ENCODE measurements at regions not wholly inside any gene's neighbourhood (a gene's known extent, or its start where the extent isn't known, plus 50 kb on each side); places are given as distances from the start of the nearest gene placed in this dataset.

GRCh38 chr11:70857894-70858293, 394.5 kb downstream of the SHANK2 start:
- DNase-seq (ENCODE audit: low read depth): no peak
- H3K4me3 ChIP-seq (ENCODE audit: low read depth, low read length): no peak overlapping the region

GRCh38 chr11:70859180-70859579, 393.2 kb downstream of the SHANK2 start:
- H3K4me3 ChIP-seq (ENCODE audit: low read depth, low read length): no peak overlapping the region
- DNase-seq (ENCODE audit: low read depth): no peak
- TF ChIP-seq MYC (IDR thresholded peaks at IDR 0.05; ENCODE audit: low read depth, low read length): no peak

More at GRCh38 chr11:70857894-70858293, 394.5 kb downstream of the SHANK2 start:
- TF ChIP-seq, protein P1, sequence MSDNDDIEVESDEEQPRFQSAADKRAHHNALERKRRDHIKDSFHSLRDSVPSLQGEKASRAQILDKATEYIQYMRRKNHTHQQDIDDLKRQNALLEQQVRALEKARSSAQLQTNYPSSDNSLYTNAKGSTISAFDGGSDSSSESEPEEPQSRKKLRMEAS (IDR thresholded peaks at IDR 0.05; ENCODE audit: low read depth, low read length): no peak
- TF ChIP-seq MYC (IDR thresholded peaks at IDR 0.05; ENCODE audit: low read depth, low read length) (no peak), POLR2A (IDR thresholded peaks at IDR 0.05; ENCODE audit: extremely low read depth, insufficient read length) (no peak)
- TF ChIP-seq, protein P2, sequence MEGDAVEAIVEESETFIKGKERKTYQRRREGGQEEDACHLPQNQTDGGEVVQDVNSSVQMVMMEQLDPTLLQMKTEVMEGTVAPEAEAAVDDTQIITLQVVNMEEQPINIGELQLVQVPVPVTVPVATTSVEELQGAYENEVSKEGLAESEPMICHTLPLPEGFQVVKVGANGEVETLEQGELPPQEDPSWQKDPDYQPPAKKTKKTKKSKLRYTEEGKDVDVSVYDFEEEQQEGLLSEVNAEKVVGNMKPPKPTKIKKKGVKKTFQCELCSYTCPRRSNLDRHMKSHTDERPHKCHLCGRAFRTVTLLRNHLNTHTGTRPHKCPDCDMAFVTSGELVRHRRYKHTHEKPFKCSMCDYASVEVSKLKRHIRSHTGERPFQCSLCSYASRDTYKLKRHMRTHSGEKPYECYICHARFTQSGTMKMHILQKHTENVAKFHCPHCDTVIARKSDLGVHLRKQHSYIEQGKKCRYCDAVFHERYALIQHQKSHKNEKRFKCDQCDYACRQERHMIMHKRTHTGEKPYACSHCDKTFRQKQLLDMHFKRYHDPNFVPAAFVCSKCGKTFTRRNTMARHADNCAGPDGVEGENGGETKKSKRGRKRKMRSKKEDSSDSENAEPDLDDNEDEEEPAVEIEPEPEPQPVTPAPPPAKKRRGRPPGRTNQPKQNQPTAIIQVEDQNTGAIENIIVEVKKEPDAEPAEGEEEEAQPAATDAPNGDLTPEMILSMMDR (IDR thresholded peaks at IDR 0.05; ENCODE audit: low read depth, low read length): no peak

GRCh38 chr11:70860888-70861287, 391.5 kb downstream of the SHANK2 start:
- H3K4me3 ChIP-seq (ENCODE audit: low read depth, low read length): no peak overlapping the region
- no peak for DNase-seq (ENCODE audit: low read depth)
- no peak for TF ChIP-seq POLR2A (IDR thresholded peaks at IDR 0.05; ENCODE audit: extremely low read depth, insufficient read length)
- TF ChIP-seq, protein P1 (IDR thresholded peaks at IDR 0.05; ENCODE audit: low read depth, low read length): no peak

- TF ChIP-seq, protein P1 (IDR thresholded peaks at IDR 0.05; ENCODE audit: low read depth, low read length): no peak
- TF ChIP-seq, protein P2 (IDR thresholded peaks at IDR 0.05; ENCODE audit: low read depth, low read length): no peak
- TF ChIP-seq POLR2A (IDR thresholded peaks at IDR 0.05; ENCODE audit: extremely low read depth, insufficient read length) (no peak), MYC (IDR thresholded peaks at IDR 0.05; ENCODE audit: low read depth, low read length) (no peak)
- H3K4me3 ChIP-seq (ENCODE audit: low read depth, low read length): no peak overlapping the region
- DNase-seq (ENCODE audit: low read depth): no peak
Observed at GRCh38 chr11:70861559-70861958, 390.8 kb downstream of the SHANK2 start.

GRCh38 chr11:70862093-70862492, 390.3 kb downstream of the SHANK2 start:
- DNase-seq (ENCODE audit: low read depth): no peak
- no peak overlapping the region for H3K4me3 ChIP-seq (ENCODE audit: low read depth, low read length)
- TF ChIP-seq, protein P2 (IDR thresholded peaks at IDR 0.05; ENCODE audit: low read depth, low read length): no peak
- TF ChIP-seq POLR2A (IDR thresholded peaks at IDR 0.05; ENCODE audit: extremely low read depth, insufficient read length) (no peak), MYC (IDR thresholded peaks at IDR 0.05; ENCODE audit: low read depth, low read length) (no peak)
- TF ChIP-seq, protein P1 (IDR thresholded peaks at IDR 0.05; ENCODE audit: low read depth, low read length): no peak

DNA sequence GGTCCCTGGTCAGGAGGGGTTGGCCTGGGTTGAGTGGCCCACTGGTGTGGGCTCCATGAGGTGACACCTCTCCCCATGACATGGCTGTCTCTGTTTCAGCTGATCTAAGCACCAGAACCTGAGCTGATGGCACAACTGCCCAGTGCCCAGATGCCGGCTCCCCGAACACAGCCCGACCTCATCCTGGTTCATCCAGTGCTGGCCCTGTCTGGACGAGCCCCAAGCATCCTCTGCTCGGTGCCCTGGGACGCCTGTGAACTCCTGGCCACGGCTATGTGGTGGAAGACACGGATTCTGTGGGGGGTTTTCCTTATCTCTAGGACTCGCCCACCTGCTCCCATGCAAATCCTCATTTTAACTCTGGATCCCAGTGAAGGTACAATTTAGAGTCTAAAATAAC, 389.2 kb downstream of the SHANK2 start:
- DNase-seq (ENCODE audit: low read depth): no peak
- TF ChIP-seq POLR2A (IDR thresholded peaks at IDR 0.05; ENCODE audit: extremely low read depth, insufficient read length) (no peak), MYC (IDR thresholded peaks at IDR 0.05; ENCODE audit: low read depth, low read length) (no peak)
- TF ChIP-seq, protein P2 (IDR thresholded peaks at IDR 0.05; ENCODE audit: low read depth, low read length): no peak
- TF ChIP-seq, protein P1 (IDR thresholded peaks at IDR 0.05; ENCODE audit: low read depth, low read length): no peak
- H3K4me3 ChIP-seq (ENCODE audit: low read depth, low read length): no peak overlapping the region

DNA sequence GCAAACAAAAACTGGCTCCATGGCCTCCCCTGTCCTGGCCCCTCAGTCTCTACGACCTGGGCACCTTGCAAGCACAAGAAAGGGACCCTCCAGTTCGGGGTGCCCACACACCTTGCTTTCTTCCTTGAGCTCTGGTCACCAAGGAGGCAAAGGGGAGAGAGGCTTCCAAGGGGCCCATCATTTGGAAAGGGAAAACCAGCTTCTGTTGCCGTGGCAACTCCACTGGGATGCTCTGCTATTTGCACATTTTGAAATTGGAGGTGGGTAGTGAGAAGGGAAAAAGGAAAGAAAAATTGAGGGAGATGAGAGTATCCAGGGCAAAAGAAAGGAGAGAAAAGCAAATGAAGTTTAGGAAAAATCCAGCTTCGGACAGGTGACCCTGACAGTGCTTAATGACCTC, 388.4 kb downstream of the SHANK2 start:
- no peak overlapping the region for H3K4me3 ChIP-seq (ENCODE audit: low read depth, low read length)
- TF ChIP-seq, protein P1 (IDR thresholded peaks at IDR 0.05; ENCODE audit: low read depth, low read length): no peak
- TF ChIP-seq, protein P2 (IDR thresholded peaks at IDR 0.05; ENCODE audit: low read depth, low read length): no peak
- TF ChIP-seq MYC (IDR thresholded peaks at IDR 0.05; ENCODE audit: low read depth, low read length): no peak
- no peak for TF ChIP-seq POLR2A (IDR thresholded peaks at IDR 0.05; ENCODE audit: extremely low read depth, insufficient read length)
- DNase-seq (ENCODE audit: low read depth): no peak

Measured in NB4 (cell line).